WTC11 (cell line): ENCODE measurements at regions not wholly inside any gene's neighbourhood (a gene's known extent, or its start where the extent isn't known, plus 50 kb on each side); places are given as distances from the start of the nearest gene placed in this dataset.

Experiments used
- ATAC-seq: fragments of 200-7000 bp; cut with Tn5 transposase; 2 replicates; pipeline ENCODE4 v1.10.0; 2021; ENCODE audit warnings: mild to moderate bottlenecking, moderate library complexity
- CTCF ChIA-PET: fragments of 300-600 bp; sonication (Branson Sonifier 250); formaldehyde crosslinking; loops from one replicate; lab custom pipeline; 2021; ENCODE audit warnings: antibody characterized with exemption; lab: Charles Lee
- POLR2A ChIA-PET: fragments of 350-600 bp; sonication (Branson Sonifier 250); formaldehyde crosslinking; loops from one replicate; lab custom pipeline; 2021; ENCODE audit warnings: antibody characterized with exemption; lab: Charles Lee
- DNase-seq: peaks from one replicate; pipeline ENCODE4 v3.0.0; 2021; ENCODE audit warnings: low spot score
- H3K27ac Mint-ChIP-seq: 2 replicates; pipeline ENCODE4 v1.8.0; 2021; ENCODE audit warnings: mixed read lengths
- H3K27me3 Mint-ChIP-seq: 2 replicates; pipeline ENCODE4 v1.8.0; 2021; ENCODE audit warnings: low read depth, mild to moderate bottlenecking, moderate library complexity, mixed read lengths
- H3K36me3 Mint-ChIP-seq: 2 replicates; pipeline ENCODE4 v1.8.0; 2021; ENCODE audit warnings: mixed read lengths
- H3K4me1 Mint-ChIP-seq: 2 replicates; pipeline ENCODE4 v1.8.0; 2022; ENCODE audit warnings: mixed read lengths
- H3K4me3 Mint-ChIP-seq: 2 replicates; pipeline ENCODE4 v1.8.0; 2021; ENCODE audit warnings: mild to moderate bottlenecking, moderate library complexity, mixed read lengths
- H3K9me3 Mint-ChIP-seq: 2 replicates; pipeline ENCODE4 v1.8.0; 2021; ENCODE audit warnings: mixed read lengths
- ATF1 ChIP-seq: sonication (generic); formaldehyde crosslinking; IDR thresholded peaks from 2 replicates; pipeline ENCODE4 v1.8.1; 2023; ENCODE audit warnings: mild to moderate bottlenecking, moderate library complexity, missing genetic modification reagents
- ATF6 ChIP-seq: sonication (generic); formaldehyde crosslinking; IDR thresholded peaks from 2 replicates; pipeline ENCODE4 v1.8.1; 2023; ENCODE audit warnings: mild to moderate bottlenecking, missing genetic modification reagents
- ESRRA ChIP-seq: sonication (generic); formaldehyde crosslinking; IDR thresholded peaks from 2 replicates; pipeline ENCODE4 v1.8.1; 2022; ENCODE audit warnings: mild to moderate bottlenecking, missing genetic modification reagents, borderline replicate concordance
- GRHL2 ChIP-seq: fragments of 250-450 bp; sonication (Bioruptor Pico); IDR thresholded peaks from 2 replicates; pipeline ENCODE4 v1.8.0; 2022; ENCODE audit warnings: mild to moderate bottlenecking, moderate library complexity; ENCODE audit not compliant: insufficient replicate concordance, severe bottlenecking
- HMGA2 ChIP-seq: fragments of 250-450 bp; sonication (Bioruptor Pico); IDR thresholded peaks from 2 replicates; pipeline ENCODE4 v1.4.0; 2021; ENCODE audit warnings: mild to moderate bottlenecking, moderate library complexity
- KAT7 ChIP-seq: sonication (generic); formaldehyde crosslinking; IDR thresholded peaks from 2 replicates; pipeline ENCODE4 v1.8.1; 2023; ENCODE audit warnings: missing genetic modification reagents, mild to moderate bottlenecking, borderline replicate concordance
- PRRX2 ChIP-seq: fragments of 250-450 bp; sonication (Bioruptor Pico); IDR thresholded peaks from 2 replicates; pipeline ENCODE4 v1.8.0; 2021; ENCODE audit warnings: mild to moderate bottlenecking
- RELA ChIP-seq: sonication (generic); formaldehyde crosslinking; IDR thresholded peaks from 2 replicates; pipeline ENCODE4 v1.8.1; 2022; ENCODE audit warnings: missing genetic modification reagents, mild to moderate bottlenecking, borderline replicate concordance
- ZNF219 ChIP-seq: sonication (generic); formaldehyde crosslinking; IDR thresholded peaks from 2 replicates; pipeline ENCODE4 v1.8.0; 2023; ENCODE audit warnings: missing genetic modification reagents, mild to moderate bottlenecking, borderline replicate concordance
- ZNF317 ChIP-seq: sonication (generic); formaldehyde crosslinking; IDR thresholded peaks from 2 replicates; pipeline ENCODE4 v1.8.1; 2023; ENCODE audit warnings: low read depth, mild to moderate bottlenecking, moderate library complexity, missing genetic modification reagents, borderline replicate concordance
- ZNF423 ChIP-seq: fragments of 250-450 bp; sonication (Bioruptor Pico); IDR thresholded peaks from 2 replicates; pipeline ENCODE4 v2.1.2; 2022; ENCODE audit warnings: mild to moderate bottlenecking, moderate library complexity
- ZNF425 ChIP-seq: fragments of 250-450 bp; sonication (Bioruptor Pico); conservative IDR thresholded peaks from 2 replicates; pipeline ENCODE4 v1.9.0; 2021; ENCODE audit warnings: mild to moderate bottlenecking
- TF ChIP-seq, protein P1 (sequence below): fragments of 250-450 bp; sonication (Bioruptor Pico); IDR thresholded peaks from 2 replicates; pipeline ENCODE4 v1.9.0; 2021; ENCODE audit warnings: mild to moderate bottlenecking
- TF ChIP-seq, protein P2 (sequence below): fragments of 250-450 bp; sonication (Bioruptor Pico); IDR thresholded peaks from 2 replicates; pipeline ENCODE4 v2.1.2; 2022; ENCODE audit warnings: mild to moderate bottlenecking, moderate library complexity
- TF ChIP-seq, protein P3 (sequence below): fragments of 200-600 bp; IDR thresholded peaks from 2 replicates; pipeline ENCODE4 v1.8.0; 2022; ENCODE audit warnings: antibody characterized with exemption
- TF ChIP-seq, protein P4 (sequence below): fragments of 250-450 bp; sonication (Bioruptor Pico); IDR thresholded peaks from 2 replicates; pipeline ENCODE4 v1.9.0; 2021; ENCODE audit warnings: mild to moderate bottlenecking, borderline replicate concordance
- TF ChIP-seq, protein P5 (sequence below): fragments of 250-450 bp; sonication (Bioruptor Pico); IDR thresholded peaks from 2 replicates; pipeline ENCODE4 v1.9.0; 2021; ENCODE audit warnings: mild to moderate bottlenecking

DNA sequence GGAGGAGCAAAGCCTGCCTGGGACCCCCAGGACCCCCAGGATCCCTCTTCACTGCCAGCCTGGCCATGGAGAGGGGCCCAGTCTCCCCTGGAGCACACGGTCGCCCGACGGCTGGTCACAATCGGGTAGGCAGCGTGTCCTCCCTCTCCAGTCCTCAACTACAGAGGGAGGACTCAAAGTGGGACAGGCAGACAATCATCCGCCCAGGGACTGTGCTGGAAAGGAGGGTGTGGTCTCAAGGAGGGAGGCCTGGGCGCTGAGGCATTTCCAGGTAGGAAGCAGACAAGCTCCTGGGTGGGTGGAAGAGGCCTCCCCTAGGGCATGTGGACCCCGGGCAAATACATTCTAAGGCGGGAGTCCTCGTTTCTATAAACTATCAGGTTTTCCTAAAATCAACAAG is 93.2 kb upstream of the ADAMTS2 start:
- CTCF ChIA-PET = no interaction called here
- DNase-seq (no peak), ATAC-seq (no peak)
- POLR2A ChIA-PET = no interaction called here
- no peak overlapping the region for H3K27ac Mint-ChIP-seq
- no peaks in the 10 kb centered on the region; the same call in 1 of the 2 replicates for H3K27me3 Mint-ChIP-seq
- H3K9me3 Mint-ChIP-seq = peaks cover 17% of the 10 kb centered on the region
- H3K4me3 Mint-ChIP-seq = no peak overlapping the region
- peaks cover 3% of the 10 kb centered on the region; the same call in 1 of the 2 replicates for H3K36me3 Mint-ChIP-seq
- TF ChIP-seq ZNF425 (no peak), KAT7 (no peak), ATF6 (CRISPR knock-in tag) (no peak), ZNF219 (CRISPR knock-in tag) (no peak)
- TF ChIP-seq, all 79 proteins: peak for 0
- no peaks in the 10 kb centered on the region for H3K4me1 Mint-ChIP-seq

- no peaks in the 10 kb centered on the region; the same call in 1 of the 2 replicates for H3K27me3 Mint-ChIP-seq
- DNase-seq (no peak), ATAC-seq (no peak)
- CTCF ChIA-PET = interaction anchor here (1.0 kb wide), 2 partner anchors 90 to 161 kb away, joined by 3 to 4 read pairs; no protein-coding TSS in a partner anchor
- H3K4me1 Mint-ChIP-seq = no peaks in the 10 kb centered on the region
- H3K27ac Mint-ChIP-seq = no peak overlapping the region
- peaks cover 18% of the 10 kb centered on the region for H3K9me3 Mint-ChIP-seq
- POLR2A ChIA-PET = no interaction called here
- no peak overlapping the region for H3K4me3 Mint-ChIP-seq
- peaks cover 6% of the 10 kb centered on the region for H3K36me3 Mint-ChIP-seq
- TF ChIP-seq, protein P1, sequence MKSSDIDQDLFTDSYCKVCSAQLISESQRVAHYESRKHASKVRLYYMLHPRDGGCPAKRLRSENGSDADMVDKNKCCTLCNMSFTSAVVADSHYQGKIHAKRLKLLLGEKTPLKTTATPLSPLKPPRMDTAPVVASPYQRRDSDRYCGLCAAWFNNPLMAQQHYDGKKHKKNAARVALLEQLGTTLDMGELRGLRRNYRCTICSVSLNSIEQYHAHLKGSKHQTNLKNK = no peak
- TF ChIP-seq, protein P2, sequence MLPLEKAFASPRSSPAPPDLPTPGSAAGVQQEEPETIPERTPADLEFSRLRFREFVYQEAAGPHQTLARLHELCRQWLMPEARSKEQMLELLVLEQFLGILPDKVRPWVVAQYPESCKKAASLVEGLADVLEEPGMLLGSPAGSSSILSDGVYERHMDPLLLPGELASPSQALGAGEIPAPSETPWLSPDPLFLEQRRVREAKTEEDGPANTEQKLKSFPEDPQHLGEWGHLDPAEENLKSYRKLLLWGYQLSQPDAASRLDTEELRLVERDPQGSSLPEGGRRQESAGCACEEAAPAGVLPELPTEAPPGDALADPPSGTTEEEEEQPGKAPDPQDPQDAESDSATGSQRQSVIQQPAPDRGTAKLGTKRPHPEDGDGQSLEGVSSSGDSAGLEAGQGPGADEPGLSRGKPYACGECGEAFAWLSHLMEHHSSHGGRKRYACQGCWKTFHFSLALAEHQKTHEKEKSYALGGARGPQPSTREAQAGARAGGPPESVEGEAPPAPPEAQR = no peak
- TF ChIP-seq, protein P3, sequence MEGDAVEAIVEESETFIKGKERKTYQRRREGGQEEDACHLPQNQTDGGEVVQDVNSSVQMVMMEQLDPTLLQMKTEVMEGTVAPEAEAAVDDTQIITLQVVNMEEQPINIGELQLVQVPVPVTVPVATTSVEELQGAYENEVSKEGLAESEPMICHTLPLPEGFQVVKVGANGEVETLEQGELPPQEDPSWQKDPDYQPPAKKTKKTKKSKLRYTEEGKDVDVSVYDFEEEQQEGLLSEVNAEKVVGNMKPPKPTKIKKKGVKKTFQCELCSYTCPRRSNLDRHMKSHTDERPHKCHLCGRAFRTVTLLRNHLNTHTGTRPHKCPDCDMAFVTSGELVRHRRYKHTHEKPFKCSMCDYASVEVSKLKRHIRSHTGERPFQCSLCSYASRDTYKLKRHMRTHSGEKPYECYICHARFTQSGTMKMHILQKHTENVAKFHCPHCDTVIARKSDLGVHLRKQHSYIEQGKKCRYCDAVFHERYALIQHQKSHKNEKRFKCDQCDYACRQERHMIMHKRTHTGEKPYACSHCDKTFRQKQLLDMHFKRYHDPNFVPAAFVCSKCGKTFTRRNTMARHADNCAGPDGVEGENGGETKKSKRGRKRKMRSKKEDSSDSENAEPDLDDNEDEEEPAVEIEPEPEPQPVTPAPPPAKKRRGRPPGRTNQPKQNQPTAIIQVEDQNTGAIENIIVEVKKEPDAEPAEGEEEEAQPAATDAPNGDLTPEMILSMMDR = no peak
- TF ChIP-seq ATF1 (CRISPR knock-in tag) (no peak), ESRRA (CRISPR knock-in tag) (no peak), GRHL2 (CRISPR knock-in tag) (no peak), ZNF219 (CRISPR knock-in tag) (no peak), KAT7 (no peak), ZNF317 (CRISPR knock-in tag) (no peak), HMGA2 (CRISPR knock-in tag) (no peak), PRRX2 (CRISPR knock-in tag) (no peak), ZNF423 (no peak), RELA (CRISPR knock-in tag) (no peak)
- TF ChIP-seq, protein P4, sequence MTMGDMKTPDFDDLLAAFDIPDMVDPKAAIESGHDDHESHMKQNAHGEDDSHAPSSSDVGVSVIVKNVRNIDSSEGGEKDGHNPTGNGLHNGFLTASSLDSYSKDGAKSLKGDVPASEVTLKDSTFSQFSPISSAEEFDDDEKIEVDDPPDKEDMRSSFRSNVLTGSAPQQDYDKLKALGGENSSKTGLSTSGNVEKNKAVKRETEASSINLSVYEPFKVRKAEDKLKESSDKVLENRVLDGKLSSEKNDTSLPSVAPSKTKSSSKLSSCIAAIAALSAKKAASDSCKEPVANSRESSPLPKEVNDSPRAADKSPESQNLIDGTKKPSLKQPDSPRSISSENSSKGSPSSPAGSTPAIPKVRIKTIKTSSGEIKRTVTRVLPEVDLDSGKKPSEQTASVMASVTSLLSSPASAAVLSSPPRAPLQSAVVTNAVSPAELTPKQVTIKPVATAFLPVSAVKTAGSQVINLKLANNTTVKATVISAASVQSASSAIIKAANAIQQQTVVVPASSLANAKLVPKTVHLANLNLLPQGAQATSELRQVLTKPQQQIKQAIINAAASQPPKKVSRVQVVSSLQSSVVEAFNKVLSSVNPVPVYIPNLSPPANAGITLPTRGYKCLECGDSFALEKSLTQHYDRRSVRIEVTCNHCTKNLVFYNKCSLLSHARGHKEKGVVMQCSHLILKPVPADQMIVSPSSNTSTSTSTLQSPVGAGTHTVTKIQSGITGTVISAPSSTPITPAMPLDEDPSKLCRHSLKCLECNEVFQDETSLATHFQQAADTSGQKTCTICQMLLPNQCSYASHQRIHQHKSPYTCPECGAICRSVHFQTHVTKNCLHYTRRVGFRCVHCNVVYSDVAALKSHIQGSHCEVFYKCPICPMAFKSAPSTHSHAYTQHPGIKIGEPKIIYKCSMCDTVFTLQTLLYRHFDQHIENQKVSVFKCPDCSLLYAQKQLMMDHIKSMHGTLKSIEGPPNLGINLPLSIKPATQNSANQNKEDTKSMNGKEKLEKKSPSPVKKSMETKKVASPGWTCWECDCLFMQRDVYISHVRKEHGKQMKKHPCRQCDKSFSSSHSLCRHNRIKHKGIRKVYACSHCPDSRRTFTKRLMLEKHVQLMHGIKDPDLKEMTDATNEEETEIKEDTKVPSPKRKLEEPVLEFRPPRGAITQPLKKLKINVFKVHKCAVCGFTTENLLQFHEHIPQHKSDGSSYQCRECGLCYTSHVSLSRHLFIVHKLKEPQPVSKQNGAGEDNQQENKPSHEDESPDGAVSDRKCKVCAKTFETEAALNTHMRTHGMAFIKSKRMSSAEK (CRISPR knock-in tag) = no peak
- TF ChIP-seq, protein P5, sequence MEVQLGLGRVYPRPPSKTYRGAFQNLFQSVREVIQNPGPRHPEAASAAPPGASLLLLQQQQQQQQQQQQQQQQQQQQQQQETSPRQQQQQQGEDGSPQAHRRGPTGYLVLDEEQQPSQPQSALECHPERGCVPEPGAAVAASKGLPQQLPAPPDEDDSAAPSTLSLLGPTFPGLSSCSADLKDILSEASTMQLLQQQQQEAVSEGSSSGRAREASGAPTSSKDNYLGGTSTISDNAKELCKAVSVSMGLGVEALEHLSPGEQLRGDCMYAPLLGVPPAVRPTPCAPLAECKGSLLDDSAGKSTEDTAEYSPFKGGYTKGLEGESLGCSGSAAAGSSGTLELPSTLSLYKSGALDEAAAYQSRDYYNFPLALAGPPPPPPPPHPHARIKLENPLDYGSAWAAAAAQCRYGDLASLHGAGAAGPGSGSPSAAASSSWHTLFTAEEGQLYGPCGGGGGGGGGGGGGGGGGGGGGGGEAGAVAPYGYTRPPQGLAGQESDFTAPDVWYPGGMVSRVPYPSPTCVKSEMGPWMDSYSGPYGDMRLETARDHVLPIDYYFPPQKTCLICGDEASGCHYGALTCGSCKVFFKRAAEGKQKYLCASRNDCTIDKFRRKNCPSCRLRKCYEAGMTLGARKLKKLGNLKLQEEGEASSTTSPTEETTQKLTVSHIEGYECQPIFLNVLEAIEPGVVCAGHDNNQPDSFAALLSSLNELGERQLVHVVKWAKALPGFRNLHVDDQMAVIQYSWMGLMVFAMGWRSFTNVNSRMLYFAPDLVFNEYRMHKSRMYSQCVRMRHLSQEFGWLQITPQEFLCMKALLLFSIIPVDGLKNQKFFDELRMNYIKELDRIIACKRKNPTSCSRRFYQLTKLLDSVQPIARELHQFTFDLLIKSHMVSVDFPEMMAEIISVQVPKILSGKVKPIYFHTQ (CRISPR knock-in tag) = no peak
Observed at GRCh38 chr5:179438011-179438441, 92.8 kb upstream of the ADAMTS2 start.
